HCT116 (cell line): ENCODE measurements at regions not wholly inside any gene's neighbourhood (a gene's known extent, or its start where the extent isn't known, plus 50 kb on each side); places are given as distances from the start of the nearest gene placed in this dataset.

Experiments used
- ATAC-seq: fragments of 200-7000 bp; cut with Tn5 transposase; 2 replicates; pipeline ENCODE4 v1.9.1; 2020; ENCODE audit warnings: mild to moderate bottlenecking, moderate library complexity
- BruUV-seq: library from RNA; stranded (reverse); fragments of 400-500 nt; replicated peaks from 2 replicates; lab custom pipeline; 2021; lab: Mats Ljungman, UMichigan
- CTCF ChIA-PET: fragments of 300-600 bp; sonication (Branson Sonifier 250); formaldehyde crosslinking; loops from one replicate; lab custom pipeline; 2021; ENCODE audit warnings: antibody characterized with exemption; lab: Charles Lee
- POLR2A ChIA-PET: fragments of 300-600, 350-600 bp; sonication (Branson Sonifier 250); formaldehyde crosslinking; loops from one replicate; lab custom pipeline; 2021; ENCODE audit warnings: antibody characterized with exemption; lab: Charles Lee
- RAD21 ChIA-PET, 2 experiments: fragments of 300-600 bp; sonication (Branson Sonifier 250); formaldehyde crosslinking; loops; one replicate each; lab custom pipeline; 2023; ENCODE audit warnings: low total read pairs in 2 of 2; ENCODE audit not compliant: uncharacterized antibody in 2 of 2, unreplicated experiment in 2 of 2, low non-redundant PET in 1 of 2; lab: Charles Lee
- DNase-seq: peaks from one replicate; pipeline ENCODE4 v3.0.0-alpha.2; 2010; ENCODE audit warnings: low read depth, low spot score
- H2AFZ ChIP-seq: fragments of 200-600 bp; shearing (Covaris generic), sonication (generic); 2 replicates; pipeline ENCODE4 v1.6.1; 2017; ENCODE audit warnings: low read depth, mixed run types, mixed read lengths, antibody characterized with exemption, low read length; ENCODE audit not compliant: poor library complexity, severe bottlenecking
- H3K27ac ChIP-seq: 2 replicates; pipeline ENCODE4 v1.5.1; 2012; ENCODE audit warnings: low read depth, low read length
- H3K27me3 ChIP-seq: fragments of 200-600 bp; sonication (generic); 2 replicates; pipeline ENCODE4 v1.6.1; 2016; ENCODE audit warnings: mixed run types, low read length, mixed read lengths; ENCODE audit not compliant: insufficient read depth
- H3K36me3 ChIP-seq, 2 experiments: fragments of 200-500 bp in 1 of 2; fragments of 200-600 bp in 1 of 2; sonication (Bioruptor generic) in 1 of 2; sonication (generic) in 1 of 2; 2 replicates each; pipeline versions ENCODE4 v1.5.1 to v1.6.1; 2014 to 2016; ENCODE audit warnings: low read length in 2 of 2, inconsistent platforms in 1 of 2, mixed read lengths in 1 of 2, mixed run types in 1 of 2; ENCODE audit not compliant: insufficient read depth in 2 of 2, control insufficient read depth in 1 of 2
- H3K4me1 ChIP-seq, 2 experiments: fragments of 200-600 bp in 1 of 2; sonication (generic) in 1 of 2; 2 replicates each; pipeline versions ENCODE4 v1.5.1 to v1.6.1; 2012 to 2017; ENCODE audit warnings: low read length in 2 of 2, inconsistent platforms in 1 of 2, mild to moderate bottlenecking in 1 of 2, mixed read lengths in 1 of 2, mixed run types in 1 of 2, moderate library complexity in 1 of 2; ENCODE audit not compliant: insufficient read depth in 2 of 2, control insufficient read depth in 1 of 2
- H3K4me2 ChIP-seq: fragments of 200-600 bp; sonication (generic); 2 replicates; pipeline ENCODE4 v1.6.1; 2017; ENCODE audit warnings: mixed run types, low read length, mixed read lengths
- H3K4me3 ChIP-seq, 2 experiments: fragments of 200-600 bp in 1 of 2; sonication (generic) in 1 of 2; replicated peaks in 1 of 2; 2 replicates each; pipeline ENCODE4 v1.5.1; 2011 to 2016; ENCODE audit warnings: low read length in 2 of 2, control low read depth in 1 of 2, low read depth in 1 of 2, mild to moderate bottlenecking in 1 of 2, mixed read lengths in 1 of 2, mixed run types in 1 of 2
- H3K79me2 ChIP-seq: fragments of 200-600 bp; sonication (generic); 2 replicates; pipeline ENCODE4 v1.6.1; 2017; ENCODE audit warnings: mild to moderate bottlenecking, mixed run types, low read length, moderate library complexity, mixed read lengths; ENCODE audit not compliant: insufficient read depth
- H3K9ac ChIP-seq: fragments of 200-600 bp; sonication (generic); 2 replicates; pipeline ENCODE4 v1.6.1; 2016; ENCODE audit warnings: low read length, mixed read lengths
- H3K9me2 ChIP-seq: fragments of 200-600 bp; sonication (generic), shearing (Covaris generic); 2 replicates; pipeline ENCODE4 v1.6.1; 2017; ENCODE audit warnings: mixed run types, mild to moderate bottlenecking, moderate library complexity; ENCODE audit not compliant: insufficient read depth
- H3K9me3 ChIP-seq, 2 experiments: fragments of 200-500 bp in 1 of 2; fragments of 200-600 bp in 1 of 2; sonication (Bioruptor generic) in 1 of 2; sonication (generic) in 1 of 2; 2 replicates each; pipeline ENCODE4 v1.6.1; 2014 to 2017; ENCODE audit warnings: low read length in 2 of 2, mixed read lengths in 2 of 2, inconsistent platforms in 1 of 2, low read depth in 1 of 2, mild to moderate bottlenecking in 1 of 2, mixed run types in 1 of 2, moderate library complexity in 1 of 2; ENCODE audit not compliant: control insufficient read depth in 1 of 2, insufficient read depth in 1 of 2
- H4K20me1 ChIP-seq: fragments of 200-600 bp; sonication (generic), shearing (Covaris generic); 2 replicates; pipeline ENCODE4 v1.6.1; 2017; ENCODE audit warnings: mixed run types, mild to moderate bottlenecking, moderate library complexity; ENCODE audit not compliant: insufficient read depth
- EGR1 ChIP-seq: IDR thresholded peaks from 2 replicates; pipeline ENCODE4 v1.6.1; 2012; ENCODE audit warnings: low read depth
- ELF1 ChIP-seq: IDR thresholded peaks from 2 replicates; pipeline ENCODE4 v1.6.1; 2012; ENCODE audit warnings: low read depth, borderline replicate concordance
- EZH2 ChIP-seq: fragments of 200-600 bp; sonication (generic); IDR thresholded peaks from 2 replicates; pipeline ENCODE4 v1.6.1; 2017; ENCODE audit warnings: antibody characterized with exemption, mixed run types
- POLR2A ChIP-seq: IDR thresholded peaks from 2 replicates; pipeline ENCODE4 v1.7.0; 2011; ENCODE audit warnings: borderline replicate concordance; ENCODE audit not compliant: insufficient read depth, insufficient read length; ENCODE audit errors: extremely low read depth
- REST ChIP-seq: IDR thresholded peaks from 2 replicates; pipeline ENCODE4 v1.6.1; 2012; ENCODE audit warnings: low read depth
- SIN3A ChIP-seq: IDR thresholded peaks from 2 replicates; pipeline ENCODE4 v1.6.1; 2012; ENCODE audit warnings: low read depth
- SP1 ChIP-seq: IDR thresholded peaks from 2 replicates; pipeline ENCODE4 v1.6.1; 2012; ENCODE audit warnings: low read depth
- YY1 ChIP-seq: IDR thresholded peaks from 2 replicates; pipeline ENCODE4 v1.6.1; 2011; ENCODE audit warnings: low read length, low read depth, moderate library complexity, mild to moderate bottlenecking; ENCODE audit not compliant: insufficient replicate concordance; ENCODE audit errors: extremely low read depth
- ZBTB33 ChIP-seq: IDR thresholded peaks from 2 replicates; pipeline ENCODE4 v1.6.1; 2011; ENCODE audit warnings: mild to moderate bottlenecking, low read length, moderate library complexity; ENCODE audit not compliant: insufficient replicate concordance; ENCODE audit errors: extremely low read depth
- ZNF274 ChIP-seq: fragments of 200-500 bp; sonication (Bioruptor generic); IDR thresholded peaks from 2 replicates; pipeline ENCODE4 v1.6.1; 2014; ENCODE audit warnings: mild to moderate bottlenecking, low read depth, low read length, inconsistent platforms
- intact Hi-C: fragments of 100-400 bp; cut with micrococcal nuclease; formaldehyde crosslinking; loops from 2 replicates; pipeline ENCODE4 v1.10.0; 2022

GRCh38 chr2:16058256-16058655 is 117.9 kb downstream of the MYCN start:
- no TSS peak for BruUV-seq
- Histone ChIP-seq H3K9me2 (no peaks in the 10 kb centered on the region), H3K36me3 (no peaks in the 10 kb centered on the region), H3K4me3 (no peak overlapping the region), H3K27me3 (no peaks in the 10 kb centered on the region; the same call in 1 of the 2 replicates), H2AFZ (no peak overlapping the region), H4K20me1 (no peaks in the 10 kb centered on the region), H3K4me2 (no peak overlapping the region), H3K27ac (no peak overlapping the region), H3K79me2 (no peaks in the 10 kb centered on the region), H3K4me1 (no peaks in the 10 kb centered on the region), H3K9me3 (peaks cover 0 to 3% of the 10 kb centered on the region in 2 experiments; a peak in 1 of 4 replicates), H3K9ac (no peak overlapping the region)
- CTCF ChIA-PET, result no interaction called here
- POLR2A ChIA-PET, result no interaction called here
- DNase-seq (no peak), ATAC-seq (no peak)
- no peak for TF ChIP-seq REST
- no peak for TF ChIP-seq EZH2
- TF ChIP-seq POLR2A, result no peak
- TF ChIP-seq ELF1, result no peak
- RAD21 ChIA-PET, result no interaction called here
- intact Hi-C loops, result no loop called here

GRCh38 chr2:16057661-16058060 is 117.3 kb downstream of the MYCN start:
- ChIA-PET RAD21 (no interaction called here), CTCF (no interaction called here), POLR2A (no interaction called here)
- Histone ChIP-seq H3K4me2 (no peak overlapping the region), H3K4me3 (no peak overlapping the region), H3K27ac (no peak overlapping the region), H4K20me1 (no peaks in the 10 kb centered on the region), H2AFZ (no peak overlapping the region), H3K27me3 (no peaks in the 10 kb centered on the region; the same call in 1 of the 2 replicates), H3K4me1 (no peaks in the 10 kb centered on the region), H3K9ac (no peak overlapping the region), H3K9me2 (no peaks in the 10 kb centered on the region), H3K79me2 (no peaks in the 10 kb centered on the region), H3K9me3 (no peaks in the 10 kb centered on the region), H3K36me3 (no peaks in the 10 kb centered on the region)
- no peak for DNase-seq
- no TSS peak for BruUV-seq
- ATAC-seq, result no peak
- intact Hi-C loops, result no loop called here
- no peak for TF ChIP-seq YY1
- no peak for TF ChIP-seq ZNF274
- TF ChIP-seq REST, result no peak
- no peak for TF ChIP-seq SIN3A
- no peak for TF ChIP-seq ZBTB33
- TF ChIP-seq SP1, result no peak
- TF ChIP-seq EGR1, result no peak
